ENCODE measurements at regions not wholly inside any gene's neighbourhood (a gene's known extent, or its start where the extent isn't known, plus 50 kb on each side); places are given as distances from the start of the nearest gene placed in this dataset.

DNA sequence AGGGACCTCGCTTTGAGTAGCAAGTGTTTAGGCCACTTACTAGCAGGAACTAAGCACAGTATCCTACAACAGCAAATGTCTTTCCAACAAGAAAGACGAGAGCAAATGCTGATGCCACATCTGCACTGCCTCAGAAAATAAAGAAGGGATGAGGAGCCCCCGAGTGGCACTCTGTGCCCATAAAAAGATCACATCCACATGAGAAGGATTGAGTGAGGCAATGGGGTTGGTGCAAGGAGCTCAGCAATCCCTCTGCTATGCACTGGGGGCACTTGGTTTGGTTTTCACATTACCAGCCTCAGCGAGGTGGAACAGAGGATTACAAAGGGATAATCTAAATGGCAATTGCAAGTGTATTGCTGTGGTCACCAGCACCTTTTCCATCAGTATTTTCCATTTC, 252.8 kb upstream of the SLC7A11 start:
- TF ChIP-seq, protein P1, sequence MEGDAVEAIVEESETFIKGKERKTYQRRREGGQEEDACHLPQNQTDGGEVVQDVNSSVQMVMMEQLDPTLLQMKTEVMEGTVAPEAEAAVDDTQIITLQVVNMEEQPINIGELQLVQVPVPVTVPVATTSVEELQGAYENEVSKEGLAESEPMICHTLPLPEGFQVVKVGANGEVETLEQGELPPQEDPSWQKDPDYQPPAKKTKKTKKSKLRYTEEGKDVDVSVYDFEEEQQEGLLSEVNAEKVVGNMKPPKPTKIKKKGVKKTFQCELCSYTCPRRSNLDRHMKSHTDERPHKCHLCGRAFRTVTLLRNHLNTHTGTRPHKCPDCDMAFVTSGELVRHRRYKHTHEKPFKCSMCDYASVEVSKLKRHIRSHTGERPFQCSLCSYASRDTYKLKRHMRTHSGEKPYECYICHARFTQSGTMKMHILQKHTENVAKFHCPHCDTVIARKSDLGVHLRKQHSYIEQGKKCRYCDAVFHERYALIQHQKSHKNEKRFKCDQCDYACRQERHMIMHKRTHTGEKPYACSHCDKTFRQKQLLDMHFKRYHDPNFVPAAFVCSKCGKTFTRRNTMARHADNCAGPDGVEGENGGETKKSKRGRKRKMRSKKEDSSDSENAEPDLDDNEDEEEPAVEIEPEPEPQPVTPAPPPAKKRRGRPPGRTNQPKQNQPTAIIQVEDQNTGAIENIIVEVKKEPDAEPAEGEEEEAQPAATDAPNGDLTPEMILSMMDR (IDR thresholded peaks at IDR 0.05) = no peak
- intact Hi-C loops (cut with micrococcal nuclease) = no loop called here
- ChIA-PET POLR2A (no interaction called here), CTCF (no interaction called here)
- no peak for DNase-seq
- H3K9me3 Mint-ChIP-seq = peaks cover 6% of the 10 kb centered on the region
- H3K4me3 Mint-ChIP-seq = no peak overlapping the region
- H3K27ac Mint-ChIP-seq = no peak overlapping the region
- no peaks in the 10 kb centered on the region for H3K27me3 Mint-ChIP-seq
- H3K36me3 Mint-ChIP-seq (ENCODE audit: low read depth) = no peaks in the 10 kb centered on the region
- H3K4me1 Mint-ChIP-seq (ENCODE audit: low read depth) = no peaks in the 10 kb centered on the region
- no peak for ATAC-seq

DNA sequence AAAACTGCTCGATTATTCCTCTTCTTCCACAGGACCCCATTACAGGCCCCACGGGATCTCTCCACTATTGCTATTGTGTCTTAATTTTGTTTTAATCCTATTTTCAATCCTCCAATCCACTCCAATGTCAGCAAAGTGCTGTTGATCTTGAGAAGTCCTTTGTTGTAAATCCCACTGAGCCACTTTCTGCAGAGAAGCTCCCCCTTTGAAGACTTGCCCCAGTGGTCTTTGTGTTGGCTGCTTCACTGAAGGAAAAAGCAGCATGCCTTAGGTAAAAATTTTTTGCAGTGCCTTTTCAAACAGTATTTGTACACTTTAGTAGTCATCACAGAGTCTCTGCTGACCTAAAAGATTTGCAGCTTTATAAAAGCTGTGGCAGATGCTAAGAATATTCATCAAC, 252.0 kb upstream of the SLC7A11 start:
- intact Hi-C loops (cut with micrococcal nuclease) = no loop called here
- no peaks in the 10 kb centered on the region for H3K4me1 Mint-ChIP-seq (ENCODE audit: low read depth)
- ChIA-PET POLR2A (no interaction called here), CTCF (no interaction called here)
- no peak overlapping the region for H3K4me3 Mint-ChIP-seq
- TF ChIP-seq, protein P1 (IDR thresholded peaks at IDR 0.05) = no peak
- DNase-seq = no peak
- ATAC-seq = no peak
- H3K36me3 Mint-ChIP-seq (ENCODE audit: low read depth) = no peaks in the 10 kb centered on the region
- no peaks in the 10 kb centered on the region for H3K27me3 Mint-ChIP-seq
- H3K27ac Mint-ChIP-seq = no peak overlapping the region
- H3K9me3 Mint-ChIP-seq = peaks cover under 1% of the 10 kb centered on the region

DNA sequence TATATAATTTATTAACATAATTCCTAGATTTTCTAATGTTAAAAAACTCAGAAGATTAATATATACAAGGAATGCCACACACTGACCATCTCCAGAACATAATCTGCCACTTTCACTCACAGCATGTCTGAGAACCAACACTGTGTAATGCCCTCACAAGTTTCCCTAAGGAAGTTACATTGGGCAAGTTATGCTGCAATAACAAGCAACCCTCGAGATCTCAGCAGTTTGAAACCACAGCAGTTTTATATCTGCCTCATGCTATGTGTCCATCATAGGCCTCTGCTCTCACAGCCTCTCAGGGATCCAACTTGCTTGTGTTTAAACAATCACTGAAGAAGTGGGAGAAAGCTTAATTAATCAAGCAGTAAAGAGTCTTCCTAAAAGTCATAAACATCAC, 250.0 kb upstream of the SLC7A11 start:
- Mint-ChIP-seq H3K36me3 (ENCODE audit: low read depth) (no peaks in the 10 kb centered on the region), H3K27ac (no peak overlapping the region), H3K4me1 (ENCODE audit: low read depth) (no peaks in the 10 kb centered on the region), H3K27me3 (peaks cover 4% of the 10 kb centered on the region), H3K4me3 (no peak overlapping the region), H3K9me3 (no peaks in the 10 kb centered on the region)
- TF ChIP-seq, protein P1 (IDR thresholded peaks at IDR 0.05) = no peak
- DNase-seq = no peak
- no peak for ATAC-seq
- ChIA-PET POLR2A (interaction anchor here (1.2 kb wide), 1 partner anchor 434 kb away, joined by 3 read pairs; no protein-coding TSS in a partner anchor), CTCF (no interaction called here)
- intact Hi-C loops (cut with micrococcal nuclease) = no loop called here

- ATAC-seq (no peak), DNase-seq (no peak)
- Mint-ChIP-seq H3K27me3 (peaks cover 4% of the 10 kb centered on the region), H3K27ac (no peak overlapping the region), H3K36me3 (ENCODE audit: low read depth) (no peaks in the 10 kb centered on the region), H3K4me3 (no peak overlapping the region), H3K9me3 (no peaks in the 10 kb centered on the region), H3K4me1 (ENCODE audit: low read depth) (no peaks in the 10 kb centered on the region)
- TF ChIP-seq, protein P1 (IDR thresholded peaks at IDR 0.05) = no peak
- CTCF ChIA-PET = no interaction called here
- intact Hi-C loops (cut with micrococcal nuclease) = no loop called here
- POLR2A ChIA-PET = no interaction called here
These were observed 246.4 kb upstream of the SLC7A11 start for GRCh38 chr4:138488533-138488932.

- no peak for DNase-seq
- POLR2A ChIA-PET = interaction anchor here (0.5 kb wide), 1 partner anchor 18 kb away, joined by 3 read pairs; no protein-coding TSS in a partner anchor
- Mint-ChIP-seq H3K4me3 (no peak overlapping the region), H3K27ac (no peak overlapping the region), H3K4me1 (ENCODE audit: low read depth) (no peaks in the 10 kb centered on the region), H3K27me3 (peaks cover 4% of the 10 kb centered on the region), H3K36me3 (ENCODE audit: low read depth) (no peaks in the 10 kb centered on the region), H3K9me3 (no peaks in the 10 kb centered on the region)
- no peak for ATAC-seq
- CTCF ChIA-PET = no interaction called here
- intact Hi-C loops (cut with micrococcal nuclease) = no loop called here
- TF ChIP-seq, protein P1 (IDR thresholded peaks at IDR 0.05) = no peak
These were observed 245.5 kb upstream of the SLC7A11 start for GRCh38 chr4:138487670-138488069.
